DMS 273 (cell line): ENCODE measurements at regions not wholly inside any gene's neighbourhood (a gene's known extent, or its start where the extent isn't known, plus 50 kb on each side); places are given as distances from the start of the nearest gene placed in this dataset.

ENCODE experiments used
- DNase-seq: peaks from one replicate; lab custom pipeline; 2025; ENCODE audit not compliant: unreplicated experiment; lab: John Stamatoyannopoulos, UW

- no peak for DNase-seq
Measured at GRCh38 chr13:105345730-105346129, 1189.7 kb downstream of the EFNB2 start.

- no peak for DNase-seq
Measured at GRCh38 chr13:105345131-105345530, 1190.3 kb downstream of the EFNB2 start.

- no peak for DNase-seq
Measured at GRCh38 chr13:105343134-105343806, 1192.2 kb downstream of the EFNB2 start.

- no peak for DNase-seq
Measured at GRCh38 chr13:105342281-105342820, 1193.1 kb downstream of the EFNB2 start.

- DNase-seq = no peak
Measured at GRCh38 chr13:105341758-105342157, 1193.7 kb downstream of the EFNB2 start.

- DNase-seq = no peak
Measured at GRCh38 chr13:105341256-105341655, 1194.2 kb downstream of the EFNB2 start.

GRCh38 chr13:105340061-105340606 is 1195.3 kb downstream of the EFNB2 start:
- no peak for DNase-seq

GRCh38 chr13:105338773-105339172 is 1196.7 kb downstream of the EFNB2 start:
- no peak for DNase-seq

- no peak for DNase-seq
Measured at GRCh38 chr13:105338006-105338405, 1197.5 kb downstream of the EFNB2 start.

GRCh38 chr13:105336706-105337576 is 1198.5 kb downstream of the EFNB2 start:
- no peak for DNase-seq

- no peak for DNase-seq
Measured at GRCh38 chr13:105334211-105334610, 1201.3 kb downstream of the EFNB2 start.

GRCh38 chr13:105333416-105333815 is 1202.0 kb downstream of the EFNB2 start:
- no peak for DNase-seq

- no peak for DNase-seq
Measured at GRCh38 chr13:105329359-105329758, 1206.1 kb downstream of the EFNB2 start.

GRCh38 chr13:105328212-105328611 is 1207.2 kb downstream of the EFNB2 start:
- no peak for DNase-seq

- DNase-seq = no peak
Measured at GRCh38 chr13:105327581-105328126, 1207.8 kb downstream of the EFNB2 start.

GRCh38 chr13:105319875-105320274 is 1215.6 kb downstream of the EFNB2 start:
- no peak for DNase-seq

- DNase-seq = no peak
Measured at GRCh38 chr13:105316731-105317130, 1218.7 kb downstream of the EFNB2 start.

GRCh38 chr13:105312906-105313305 is 1222.6 kb downstream of the EFNB2 start:
- DNase-seq = no peak

GRCh38 chr13:105311094-105311493 is 1224.4 kb downstream of the EFNB2 start:
- DNase-seq = no peak

- DNase-seq = no peak
Measured at GRCh38 chr13:105307776-105308175, 1227.7 kb downstream of the EFNB2 start.

GRCh38 chr13:105297839-105298238 is 1237.6 kb downstream of the EFNB2 start:
- no peak for DNase-seq
